Cardiac fibroblast (primary cell): ENCODE measurements at regions not wholly inside any gene's neighbourhood (a gene's known extent, or its start where the extent isn't known, plus 50 kb on each side); places are given as distances from the start of the nearest gene placed in this dataset.
"Not testable (repeated sequence)": the region's sequence is repeated elsewhere in the genome, so short reads cannot be mapped to it uniquely, and the experiment has no call there.

Experiments used
- DNase-seq, 2 donors: peaks; one replicate each; pipeline versions ENCODE4 v3.0.0 to v3.0.0-alpha.2; 2010; ENCODE audit warnings: low read depth in 2 of 2
- H3K4me3 ChIP-seq, 2 donors: replicated peaks in 1 of 2; 1 replicate in 1 of 2; 2 replicates in 1 of 2; pipeline ENCODE4 v1.5.1; 2011; ENCODE audit warnings: low read depth in 2 of 2, low read length in 2 of 2, mild to moderate bottlenecking in 2 of 2, moderate library complexity in 1 of 2
- TF ChIP-seq, protein P1 (sequence below): IDR thresholded peaks from one replicate; pipeline ENCODE4 v1.5.1; 2011; ENCODE audit warnings: low read depth, mild to moderate bottlenecking, low read length, inconsistent platforms

DNA sequence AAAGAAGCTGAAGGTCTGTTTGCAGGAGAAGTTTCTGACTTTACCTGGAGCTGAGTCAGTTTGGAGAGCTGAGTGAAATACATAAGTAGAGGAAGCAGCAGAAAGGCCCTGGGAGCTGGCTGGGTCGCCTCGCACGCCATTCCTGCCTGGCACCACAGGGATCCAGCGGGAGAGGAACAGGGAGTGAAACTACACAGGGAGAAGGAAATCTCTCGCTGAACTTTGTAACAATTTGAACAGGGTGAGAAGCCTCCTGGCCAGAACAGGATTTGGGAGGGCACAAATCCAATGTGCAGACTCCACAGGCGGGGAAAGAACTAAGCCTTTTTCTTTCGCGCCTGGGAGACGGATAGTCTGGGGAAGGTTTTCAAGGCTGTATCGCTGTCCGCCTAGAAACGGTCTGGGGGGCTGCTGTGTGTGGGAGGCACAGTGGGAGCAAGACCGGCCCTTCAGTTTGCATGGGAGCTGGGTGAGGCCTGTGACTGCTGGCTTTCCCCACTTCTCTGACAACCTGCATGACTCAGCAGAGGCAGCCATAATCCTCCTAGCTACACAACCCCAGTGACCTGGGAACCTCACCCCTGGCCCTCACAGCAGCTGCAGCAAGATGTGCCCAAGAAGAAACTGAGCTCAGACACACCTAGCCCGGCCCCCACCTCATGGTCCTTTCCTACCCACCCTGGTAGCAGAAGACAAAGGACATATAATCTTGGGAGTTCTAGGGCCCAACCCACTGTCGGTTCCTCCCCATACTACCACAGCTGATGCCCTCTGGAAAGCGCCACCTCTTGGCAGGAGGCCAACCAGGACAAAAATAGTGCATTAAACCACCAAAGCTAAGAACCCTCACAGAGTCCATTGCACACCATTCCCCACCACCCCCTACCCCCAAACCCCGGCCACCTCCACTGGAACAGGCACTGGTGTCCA, 778.6 kb downstream of the KCNJ2 start:
- TF ChIP-seq, protein P1, sequence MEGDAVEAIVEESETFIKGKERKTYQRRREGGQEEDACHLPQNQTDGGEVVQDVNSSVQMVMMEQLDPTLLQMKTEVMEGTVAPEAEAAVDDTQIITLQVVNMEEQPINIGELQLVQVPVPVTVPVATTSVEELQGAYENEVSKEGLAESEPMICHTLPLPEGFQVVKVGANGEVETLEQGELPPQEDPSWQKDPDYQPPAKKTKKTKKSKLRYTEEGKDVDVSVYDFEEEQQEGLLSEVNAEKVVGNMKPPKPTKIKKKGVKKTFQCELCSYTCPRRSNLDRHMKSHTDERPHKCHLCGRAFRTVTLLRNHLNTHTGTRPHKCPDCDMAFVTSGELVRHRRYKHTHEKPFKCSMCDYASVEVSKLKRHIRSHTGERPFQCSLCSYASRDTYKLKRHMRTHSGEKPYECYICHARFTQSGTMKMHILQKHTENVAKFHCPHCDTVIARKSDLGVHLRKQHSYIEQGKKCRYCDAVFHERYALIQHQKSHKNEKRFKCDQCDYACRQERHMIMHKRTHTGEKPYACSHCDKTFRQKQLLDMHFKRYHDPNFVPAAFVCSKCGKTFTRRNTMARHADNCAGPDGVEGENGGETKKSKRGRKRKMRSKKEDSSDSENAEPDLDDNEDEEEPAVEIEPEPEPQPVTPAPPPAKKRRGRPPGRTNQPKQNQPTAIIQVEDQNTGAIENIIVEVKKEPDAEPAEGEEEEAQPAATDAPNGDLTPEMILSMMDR, result no peak
- no peak overlapping the region for H3K4me3 ChIP-seq
- DNase-seq, result no peak

- not testable (repeated sequence) for H3K4me3 ChIP-seq, DNase-seq
Observed at GRCh38 chr17:70953140-70953539, 783.8 kb downstream of the KCNJ2 start.

DNA sequence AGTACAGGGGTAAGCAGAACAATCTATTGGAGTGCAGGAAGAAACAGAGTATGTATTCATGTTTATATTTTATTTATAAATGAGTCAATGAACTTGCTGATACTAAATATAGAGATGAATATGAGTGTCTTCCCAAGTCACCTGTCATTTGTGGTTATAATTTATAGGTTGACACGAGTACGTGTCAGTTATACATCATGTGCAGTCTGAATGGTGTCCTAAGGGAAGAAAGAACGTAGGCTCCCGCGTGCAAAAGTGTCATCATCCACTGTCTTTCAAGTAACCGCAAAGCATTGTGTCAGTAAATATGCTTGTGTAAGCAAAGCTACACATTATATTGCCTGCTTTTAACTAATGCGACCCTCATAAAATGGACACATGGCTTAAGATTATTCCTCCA, 786.1 kb downstream of the KCNJ2 start:
- no peak for DNase-seq
- TF ChIP-seq, protein P1, result no peak
- no peak overlapping the region for H3K4me3 ChIP-seq

DNA sequence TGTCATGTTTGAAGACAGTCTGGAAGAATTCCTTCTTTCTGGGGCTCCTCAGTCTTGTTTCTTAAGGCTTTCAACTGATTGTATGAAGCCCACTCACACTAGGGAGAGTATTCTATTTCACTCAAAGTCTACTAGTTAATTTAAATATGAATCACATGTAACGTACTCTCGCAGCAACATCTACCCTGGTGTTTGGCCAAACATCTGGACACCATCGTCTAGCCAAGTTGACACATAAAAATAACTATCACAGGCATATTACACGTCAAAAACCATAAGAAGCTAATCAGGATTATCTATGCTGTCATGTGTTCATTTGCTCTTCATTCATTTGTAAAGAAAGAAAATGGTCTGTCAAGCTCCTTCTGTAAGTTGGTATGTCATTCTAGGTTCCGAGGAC, 787.4 kb downstream of the KCNJ2 start:
- H3K4me3 ChIP-seq, result no peak overlapping the region
- TF ChIP-seq, protein P1, result no peak
- DNase-seq, result peak; percentile 5 to 33

DNA sequence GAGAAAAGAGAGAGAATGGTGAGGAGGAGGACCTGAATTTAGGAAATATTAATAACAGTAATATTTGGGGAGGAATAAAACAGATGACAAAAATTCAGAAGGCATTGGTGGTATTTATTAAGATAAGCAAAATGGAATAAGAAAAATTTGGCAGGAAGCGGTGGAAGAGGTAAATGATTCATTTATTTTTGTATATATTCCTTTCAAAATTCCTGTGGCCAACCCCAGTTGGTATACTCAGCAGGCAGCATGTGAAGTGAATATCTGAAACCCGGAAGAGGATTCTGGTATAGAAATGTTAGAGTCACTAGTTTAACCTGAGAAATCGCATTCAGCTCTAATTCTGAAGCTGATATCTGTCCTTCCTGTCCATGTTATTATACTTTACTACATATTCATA, 792.0 kb downstream of the KCNJ2 start:
- no peak overlapping the region for H3K4me3 ChIP-seq
- TF ChIP-seq, protein P1, result no peak
- peak in 1 of 2 donors; percentile 9 for DNase-seq

DNA sequence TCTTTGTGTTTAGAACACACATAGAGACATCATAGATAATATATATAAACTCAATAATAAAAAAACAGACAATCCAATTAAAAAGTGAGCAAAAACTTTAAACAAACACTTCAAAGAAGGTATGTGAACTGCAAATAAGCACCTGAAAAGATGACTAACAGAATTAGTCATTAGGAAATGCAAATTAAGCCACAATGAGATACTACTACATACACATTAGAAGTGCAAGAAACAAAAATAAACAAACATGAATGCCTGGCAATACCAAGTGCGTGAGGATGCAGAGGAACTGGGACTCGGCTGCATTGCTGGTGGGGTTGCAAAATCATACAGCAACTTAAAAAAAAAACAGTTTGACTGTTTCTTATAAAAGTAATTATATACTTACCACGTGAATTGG, 799.0 kb downstream of the KCNJ2 start:
- peak in 1 of 2 donors; percentile 28 for DNase-seq
- TF ChIP-seq, protein P1, result no peak
- H3K4me3 ChIP-seq, result no peak overlapping the region

- DNase-seq, result no peak
- TF ChIP-seq, protein P1, result no peak
Observed at GRCh38 chr17:70969521-70970034, 800.2 kb downstream of the KCNJ2 start.

More at GRCh38 chr17:70969521-70970034, 800.2 kb downstream of the KCNJ2 start:
- H3K4me3 ChIP-seq, result no peak overlapping the region
